ENCODE measurements at regions not wholly inside any gene's neighbourhood (a gene's known extent, or its start where the extent isn't known, plus 50 kb on each side); places are given as distances from the start of the nearest gene placed in this dataset.

DNA sequence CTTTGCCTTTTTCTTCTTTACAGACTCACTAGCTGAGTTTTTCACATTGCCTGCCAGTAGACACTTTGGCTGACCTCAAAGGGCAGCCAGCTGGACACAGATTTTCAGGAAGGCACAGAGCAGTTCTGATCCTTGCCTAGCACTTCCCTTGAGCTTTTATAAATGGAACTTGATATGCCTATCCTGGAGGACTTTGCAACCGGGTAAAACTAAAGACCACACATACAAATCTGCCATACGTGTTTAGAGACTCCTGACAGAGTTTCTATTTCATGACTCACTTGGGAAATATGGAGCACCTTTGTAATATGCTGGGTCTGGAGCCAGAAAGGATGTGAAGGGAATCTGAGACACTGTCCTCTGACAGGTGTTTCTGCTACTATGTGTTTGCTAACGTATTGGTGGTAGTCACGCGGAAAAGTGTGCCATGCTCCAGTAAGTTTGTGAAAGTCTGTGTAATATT, 56.7 kb upstream of the RASSF6 start:
- TF ChIP-seq EZH2 (IDR thresholded peaks at IDR 0.05; ENCODE audit: low read depth, unreplicated experiment): no peak
- no peak for TF ChIP-seq CTCF (conservative IDR thresholded peaks at IDR 0.05; ENCODE audit: low read depth in 2 of 2)
- no peak for TF ChIP-seq EZH2phosphoT487 (IDR thresholded peaks at IDR 0.05; ENCODE audit: unreplicated experiment)
- TF ChIP-seq POLR2AphosphoS5 (IDR thresholded peaks at IDR 0.05; ENCODE audit: low read depth): no peak
- no peak for TF ChIP-seq REST (IDR thresholded peaks at IDR 0.05; ENCODE audit: unreplicated experiment)
- no peak for TF ChIP-seq JUNB (IDR thresholded peaks at IDR 0.05; ENCODE audit: unreplicated experiment)
- TF ChIP-seq STAT1 (IDR thresholded peaks at IDR 0.05; ENCODE audit: unreplicated experiment): no peak
- TF ChIP-seq NANOG (IDR thresholded peaks at IDR 0.05; ENCODE audit: borderline replicate concordance): no peak
- no peak for TF ChIP-seq CREB1 (CRISPR knock-in tag; IDR thresholded peaks at IDR 0.05; ENCODE audit: low read depth)
- no peak for TF ChIP-seq ZNF114 (CRISPR knock-in tag; IDR thresholded peaks at IDR 0.05)

Data from GM23338 (cell line).